ENCODE measurements at regions not wholly inside any gene's neighbourhood (a gene's known extent, or its start where the extent isn't known, plus 50 kb on each side); places are given as distances from the start of the nearest gene placed in this dataset.

DNA sequence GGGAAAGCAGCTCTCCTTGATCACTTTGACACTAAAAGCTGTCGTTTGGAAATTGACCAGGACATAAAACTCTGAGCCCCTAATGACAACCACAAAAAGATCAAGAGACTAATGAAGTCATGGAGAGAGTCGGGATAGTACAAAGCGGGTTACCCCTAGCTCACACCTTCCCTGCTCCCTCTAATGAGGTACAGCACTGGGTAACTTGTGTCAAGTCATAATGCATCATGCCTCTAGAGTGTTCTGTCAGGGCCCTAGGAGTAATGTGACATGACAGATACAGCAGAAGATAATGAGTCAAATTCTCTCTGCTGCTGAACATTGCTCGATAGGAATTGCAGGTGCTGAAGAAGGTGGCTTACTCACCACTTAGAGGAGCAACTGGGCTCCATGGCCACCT lies 130.7 kb downstream of the AQP4 start:
- Histone ChIP-seq H3K9ac (replicated peaks; ENCODE audit: extremely low read depth, insufficient read depth, low read length) (no peak overlapping the region), H3K27ac (ENCODE audit: insufficient read depth, low read depth, low read length) (no peak overlapping the region), H3K27me3 (ENCODE audit: control insufficient read depth in 2 of 2, insufficient read depth in 2 of 2, low read length in 2 of 2) (no peaks in the 10 kb centered on the region), H3K4me3 (replicated peaks in 1 of 3; ENCODE audit: insufficient read depth in 1 of 3, low read depth in 1 of 3, low read length in 3 of 3) (no peak overlapping the region), H2AFZ (ENCODE audit: low read depth, low read length) (no peak overlapping the region), H3K4me2 (ENCODE audit: insufficient read depth, low read length) (no peak overlapping the region), H3K9me1 (replicated peaks; ENCODE audit: control insufficient read depth, extremely low read depth, insufficient read depth, low read length) (no peaks in the 10 kb centered on the region), H4K20me1 (replicated peaks; ENCODE audit: control insufficient read depth, extremely low read depth, insufficient read depth, low read length) (no peaks in the 10 kb centered on the region), H3K4me1 (ENCODE audit: control insufficient read depth, extremely low read depth, insufficient read depth, low read length) (no peaks in the 10 kb centered on the region), H3K9me3 (replicated peaks; ENCODE audit: control insufficient read depth, insufficient read depth, low read length) (no peaks in the 10 kb centered on the region), H3K79me2 (ENCODE audit: control insufficient read depth, insufficient read depth, low read length) (no peaks in the 10 kb centered on the region), H3K36me3 (ENCODE audit: control insufficient read depth in 2 of 2, extremely low read depth in 1 of 2, insufficient read depth in 2 of 2, low read length in 2 of 2) (no peaks in the 10 kb centered on the region)
- ChIA-PET POLR2A (no interaction called here), CTCF (no interaction called here)
- intact Hi-C loops (cut with micrococcal nuclease) = no loop called here
- no TSS peak for BruUV-seq (replicated peaks)
- no peak for DNase-seq (ENCODE audit: low read depth, low spot score)
- dilution Hi-C loops (cut with MboI; ENCODE audit: extremely low pct_ligation_motif_present, low sequenced_read_pairs) = no loop called here
- TF ChIP-seq MYC (IDR thresholded peaks at IDR 0.05; ENCODE audit: low read depth, low read length) = no peak
- TF ChIP-seq JUN (IDR thresholded peaks at IDR 0.05; ENCODE audit: borderline replicate concordance, insufficient read depth, insufficient read length, low read depth) = no peak
- no peak for TF ChIP-seq POLR2AphosphoS5 (IDR thresholded peaks at IDR 0.05; ENCODE audit: insufficient read depth, low read depth, low read length)
- TF ChIP-seq, protein P1, sequence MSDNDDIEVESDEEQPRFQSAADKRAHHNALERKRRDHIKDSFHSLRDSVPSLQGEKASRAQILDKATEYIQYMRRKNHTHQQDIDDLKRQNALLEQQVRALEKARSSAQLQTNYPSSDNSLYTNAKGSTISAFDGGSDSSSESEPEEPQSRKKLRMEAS (IDR thresholded peaks at IDR 0.05; ENCODE audit: insufficient read depth, insufficient read length) = no peak
- no peak for TF ChIP-seq POLR2A (IDR thresholded peaks at IDR 0.05; ENCODE audit: low read depth, low read length)
- no peak for TF ChIP-seq EZH2 (IDR thresholded peaks at IDR 0.05; ENCODE audit: borderline replicate concordance, low read depth, low read length, severe bottlenecking)
- no peak for TF ChIP-seq GATA2 (IDR thresholded peaks at IDR 0.05; ENCODE audit: insufficient read depth, insufficient read length, low read depth, low read length)
- no peak for TF ChIP-seq FOS (IDR thresholded peaks at IDR 0.05; ENCODE audit: borderline replicate concordance, insufficient read depth, low read length)
- TF ChIP-seq, protein P2, sequence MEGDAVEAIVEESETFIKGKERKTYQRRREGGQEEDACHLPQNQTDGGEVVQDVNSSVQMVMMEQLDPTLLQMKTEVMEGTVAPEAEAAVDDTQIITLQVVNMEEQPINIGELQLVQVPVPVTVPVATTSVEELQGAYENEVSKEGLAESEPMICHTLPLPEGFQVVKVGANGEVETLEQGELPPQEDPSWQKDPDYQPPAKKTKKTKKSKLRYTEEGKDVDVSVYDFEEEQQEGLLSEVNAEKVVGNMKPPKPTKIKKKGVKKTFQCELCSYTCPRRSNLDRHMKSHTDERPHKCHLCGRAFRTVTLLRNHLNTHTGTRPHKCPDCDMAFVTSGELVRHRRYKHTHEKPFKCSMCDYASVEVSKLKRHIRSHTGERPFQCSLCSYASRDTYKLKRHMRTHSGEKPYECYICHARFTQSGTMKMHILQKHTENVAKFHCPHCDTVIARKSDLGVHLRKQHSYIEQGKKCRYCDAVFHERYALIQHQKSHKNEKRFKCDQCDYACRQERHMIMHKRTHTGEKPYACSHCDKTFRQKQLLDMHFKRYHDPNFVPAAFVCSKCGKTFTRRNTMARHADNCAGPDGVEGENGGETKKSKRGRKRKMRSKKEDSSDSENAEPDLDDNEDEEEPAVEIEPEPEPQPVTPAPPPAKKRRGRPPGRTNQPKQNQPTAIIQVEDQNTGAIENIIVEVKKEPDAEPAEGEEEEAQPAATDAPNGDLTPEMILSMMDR (IDR thresholded peaks at IDR 0.05; ENCODE audit: extremely low read depth in 1 of 2, insufficient read depth in 1 of 2, low read depth in 1 of 2, low read length in 2 of 2) = no peak
- FAIRE-seq = no peak

Measured in endothelial cell of umbilical vein (primary cell).